B cell (primary cell): ENCODE measurements at regions not wholly inside any gene's neighbourhood (a gene's known extent, or its start where the extent isn't known, plus 50 kb on each side); places are given as distances from the start of the nearest gene placed in this dataset.

Source experiments
- CTCF ChIP-seq: fragments of 200-600 bp; IDR thresholded peaks from one replicate; pipeline ENCODE4 v1.8.0; 2022; ENCODE audit warnings: antibody characterized with exemption, mild to moderate bottlenecking
- EZH2 ChIP-seq: IDR thresholded peaks from 2 replicates; pipeline ENCODE4 v1.6.1; 2012; ENCODE audit warnings: borderline replicate concordance, low read depth, mild to moderate bottlenecking, moderate library complexity, low read length; ENCODE audit not compliant: insufficient read depth, poor library complexity, severe bottlenecking

GRCh38 chr3:31189971-31190370 is 295.5 kb upstream of the GADL1 start:
- TF ChIP-seq CTCF: no peak
- TF ChIP-seq EZH2: no peak
